GM20431 (cell line): ENCODE measurements at regions not wholly inside any gene's neighbourhood (a gene's known extent, or its start where the extent isn't known, plus 50 kb on each side); places are given as distances from the start of the nearest gene placed in this dataset.
"Not testable (repeated sequence)": the region's sequence is repeated elsewhere in the genome, so short reads cannot be mapped to it uniquely, and the experiment has no call there.

ENCODE experiments used
- in situ Hi-C: fragments of 300-500 bp; cut with MseI, MboI; formaldehyde crosslinking; loops from one replicate; pipeline ENCODE4 v1.15.0; 2020; ENCODE audit warnings: low sequenced_read_pairs; ENCODE audit not compliant: unreplicated experiment

DNA sequence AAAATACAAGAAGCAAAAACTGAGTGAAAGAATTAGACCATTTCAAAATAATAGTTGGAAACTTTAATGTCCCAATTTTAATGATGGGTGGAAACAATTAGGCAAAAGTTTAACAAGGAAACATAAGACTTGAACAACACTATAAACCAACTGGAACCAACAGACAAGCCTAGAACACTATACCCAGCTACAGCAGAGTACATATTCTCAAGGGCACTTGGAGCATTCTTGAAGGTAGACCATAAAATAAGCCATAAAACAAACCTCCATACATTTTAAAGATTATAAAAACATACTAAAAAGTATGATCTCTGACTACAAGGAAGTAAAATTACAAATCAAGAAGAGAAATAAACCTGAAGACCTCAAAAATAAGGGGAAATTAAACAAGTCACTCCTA lies 616.7 kb downstream of the SUCLG1 start:
- in situ Hi-C loops: no loop called here

GRCh38 chr2:83837823-83838222 lies 621.3 kb downstream of the SUCLG1 start:
- in situ Hi-C loops: no loop called here

DNA sequence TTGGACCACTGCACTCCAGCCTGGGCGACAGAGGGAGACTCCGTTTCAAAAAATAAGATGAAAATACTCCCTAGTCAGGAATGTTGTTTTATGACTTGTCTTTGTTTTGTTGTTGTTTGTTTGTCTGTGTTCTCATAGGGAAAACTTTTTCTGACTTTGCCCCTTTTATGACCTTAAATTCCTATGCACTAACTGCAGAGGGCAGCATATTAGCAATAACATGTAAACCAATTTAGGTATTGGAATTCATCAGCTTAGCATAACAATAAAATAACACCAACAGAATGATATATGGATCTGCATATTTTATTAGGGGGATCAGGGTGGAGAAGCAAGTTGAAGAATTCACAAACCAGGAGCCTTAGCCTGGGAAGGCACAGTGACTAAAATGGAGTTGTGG lies 631.5 kb downstream of the SUCLG1 start:
- in situ Hi-C loops: no loop called here

- in situ Hi-C loops: no loop called here
These were observed 632.5 kb downstream of the SUCLG1 start for GRCh38 chr2:83826577-83826976.

DNA sequence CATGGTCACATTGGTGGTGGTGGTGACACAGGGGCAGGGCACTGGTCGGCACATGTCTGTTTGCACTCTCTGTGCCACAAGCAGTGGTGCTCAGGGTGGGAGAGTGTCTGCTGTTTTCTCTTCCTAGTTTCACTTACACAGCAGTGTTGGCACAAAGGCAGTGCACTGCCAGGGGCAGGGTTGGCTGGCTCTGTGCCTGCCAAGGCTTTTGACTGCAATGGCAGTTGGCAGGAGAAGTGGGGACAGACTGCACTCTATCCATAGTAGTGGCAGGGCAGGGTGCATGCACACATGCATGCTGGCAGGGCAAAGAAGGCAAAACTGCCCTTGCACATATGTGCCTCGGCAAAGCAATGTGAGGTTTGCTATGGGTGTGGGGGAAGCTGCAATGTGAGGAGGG lies 635.9 kb downstream of the SUCLG1 start:
- in situ Hi-C loops: no loop called here

DNA sequence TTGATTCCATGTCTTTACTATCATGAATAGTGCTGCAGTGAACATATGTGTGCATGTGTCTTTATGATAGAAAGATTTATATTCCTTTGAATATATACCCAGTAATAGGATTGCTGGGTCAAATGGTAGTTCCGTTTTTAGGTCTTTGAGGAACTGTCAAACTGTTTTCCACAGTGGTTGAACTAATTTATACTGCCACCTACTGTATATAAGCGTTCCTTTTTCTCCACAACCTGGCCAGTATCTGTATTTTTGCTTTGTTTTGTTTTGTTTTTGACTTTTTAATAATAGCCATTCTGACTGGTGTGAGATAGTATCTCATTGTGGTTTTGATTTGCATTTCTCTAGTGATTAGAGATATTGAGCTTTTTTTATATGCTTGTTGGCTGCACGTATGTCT lies 641.6 kb downstream of the SUCLG1 start:
- in situ Hi-C loops: no loop called here

- in situ Hi-C loops: no loop called here
These were observed 650.2 kb downstream of the SUCLG1 start for GRCh38 chr2:83808878-83809277.

DNA sequence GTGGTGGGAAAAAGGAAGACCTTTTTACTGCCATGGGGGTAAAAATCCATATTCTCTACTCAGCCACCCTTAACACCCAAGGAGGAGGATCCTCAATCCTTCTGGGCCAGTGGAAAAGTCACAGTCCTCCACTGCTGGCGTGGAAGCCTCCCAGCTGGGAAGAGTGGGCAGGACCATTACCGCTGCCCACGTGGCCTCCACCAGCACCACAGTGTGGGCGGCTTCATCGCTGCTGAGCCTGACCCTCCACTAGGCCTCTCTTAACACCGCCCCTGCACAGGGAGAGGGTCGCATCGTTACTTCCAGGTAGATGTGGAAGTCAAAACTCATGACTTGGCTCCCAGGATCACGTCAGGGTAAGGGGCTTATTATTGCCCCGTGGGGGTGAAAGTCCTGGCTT lies 656.5 kb downstream of the SUCLG1 start:
- in situ Hi-C loops: no loop called here

DNA sequence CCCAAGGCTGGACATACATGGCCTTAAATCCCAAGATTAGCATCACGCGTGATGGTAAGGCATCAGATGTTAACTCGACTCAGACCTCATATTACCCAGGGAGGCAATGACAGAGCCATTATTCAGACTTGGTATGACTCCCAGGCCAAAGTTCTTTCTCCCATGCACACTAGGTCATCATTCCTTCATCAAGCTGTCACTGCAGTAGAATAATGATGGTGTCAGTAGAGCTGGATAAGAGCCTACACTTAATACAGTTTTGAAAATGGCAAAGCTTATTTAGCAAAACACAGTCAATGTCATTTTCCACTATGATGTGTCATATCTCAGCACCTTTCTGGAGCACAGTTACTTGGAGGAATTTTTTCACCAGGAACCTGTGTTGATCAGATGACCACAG lies 663.3 kb downstream of the SUCLG1 start:
- in situ Hi-C loops: no loop called here

GRCh38 chr2:83790467-83790866 lies 668.6 kb downstream of the SUCLG1 start:
- in situ Hi-C loops: not testable (repeated sequence)

- in situ Hi-C loops: not testable (repeated sequence)
These were observed 669.4 kb downstream of the SUCLG1 start for GRCh38 chr2:83789674-83790073.

DNA sequence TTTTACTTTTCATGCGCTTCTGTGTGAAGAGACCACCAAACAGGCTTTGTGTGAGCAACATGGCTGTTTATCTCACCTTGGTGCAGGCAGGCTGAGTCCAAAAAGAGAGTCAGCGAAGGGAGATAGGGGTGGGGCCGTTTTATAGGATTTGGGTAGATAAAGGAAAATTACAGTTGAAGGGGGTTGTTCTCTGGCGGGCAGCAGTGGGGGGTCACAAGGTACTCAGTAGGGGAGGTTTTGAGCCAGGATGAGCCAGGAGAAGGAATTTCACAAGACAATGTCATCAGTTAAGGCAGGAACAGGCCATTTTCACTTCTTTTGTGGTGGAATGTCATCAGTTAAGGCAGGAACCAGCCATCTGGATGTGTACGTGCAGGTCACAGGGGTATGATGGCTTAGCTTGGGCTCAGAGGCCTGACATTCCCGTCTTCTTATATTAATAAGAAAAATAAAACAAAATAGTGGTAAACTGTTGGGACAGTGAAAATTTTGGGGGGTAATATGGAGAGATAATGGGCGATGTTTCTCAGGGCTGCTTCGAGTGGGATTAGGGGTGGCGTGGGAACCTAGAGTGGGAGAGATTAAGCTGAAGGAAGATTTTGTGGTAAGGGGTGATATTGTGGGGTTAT lies 670.0 kb downstream of the SUCLG1 start:
- in situ Hi-C loops: not testable (repeated sequence)

DNA sequence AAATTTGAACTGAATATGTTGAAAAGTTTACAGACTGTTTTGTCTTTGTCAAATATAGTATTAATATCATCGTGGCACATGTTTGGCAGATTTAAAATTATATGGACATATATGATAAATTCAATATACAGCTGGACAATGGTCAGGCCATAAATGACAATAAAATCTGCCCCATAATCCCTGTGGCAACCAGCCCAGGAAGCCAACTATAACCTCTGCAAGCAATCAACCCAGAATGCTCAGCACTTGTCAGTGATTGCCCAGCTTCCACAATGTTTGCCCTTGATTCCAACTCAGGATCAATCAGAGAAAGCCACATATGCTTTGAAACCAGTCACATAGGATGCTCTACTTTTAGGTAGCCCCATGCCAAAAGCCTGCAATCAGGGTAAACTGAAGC lies 671.9 kb downstream of the SUCLG1 start:
- in situ Hi-C loops: no loop called here

- in situ Hi-C loops: no loop called here
These were observed 672.9 kb downstream of the SUCLG1 start for GRCh38 chr2:83786140-83786539.

GRCh38 chr2:83784947-83785346 lies 674.1 kb downstream of the SUCLG1 start:
- in situ Hi-C loops: no loop called here

DNA sequence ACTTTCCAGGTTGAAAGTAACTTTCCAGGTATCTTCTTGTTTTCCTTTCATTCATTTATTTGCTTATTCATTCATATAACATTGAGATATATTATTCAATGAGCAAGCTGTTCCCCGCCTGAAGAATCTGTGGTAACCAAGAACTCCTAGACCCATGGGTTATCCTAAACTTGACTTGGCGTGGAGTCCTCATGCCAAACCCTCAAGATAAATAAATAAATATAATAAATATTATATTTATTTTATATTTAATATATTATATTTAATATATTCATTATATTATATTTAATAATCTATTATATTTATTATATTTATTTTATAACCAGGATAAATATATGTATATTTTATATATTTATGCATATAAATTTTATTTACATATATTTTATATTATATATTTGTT lies 674.8 kb downstream of the SUCLG1 start:
- in situ Hi-C loops: no loop called here

- in situ Hi-C loops: no loop called here
These were observed 677.0 kb downstream of the SUCLG1 start for GRCh38 chr2:83782122-83782521.

DNA sequence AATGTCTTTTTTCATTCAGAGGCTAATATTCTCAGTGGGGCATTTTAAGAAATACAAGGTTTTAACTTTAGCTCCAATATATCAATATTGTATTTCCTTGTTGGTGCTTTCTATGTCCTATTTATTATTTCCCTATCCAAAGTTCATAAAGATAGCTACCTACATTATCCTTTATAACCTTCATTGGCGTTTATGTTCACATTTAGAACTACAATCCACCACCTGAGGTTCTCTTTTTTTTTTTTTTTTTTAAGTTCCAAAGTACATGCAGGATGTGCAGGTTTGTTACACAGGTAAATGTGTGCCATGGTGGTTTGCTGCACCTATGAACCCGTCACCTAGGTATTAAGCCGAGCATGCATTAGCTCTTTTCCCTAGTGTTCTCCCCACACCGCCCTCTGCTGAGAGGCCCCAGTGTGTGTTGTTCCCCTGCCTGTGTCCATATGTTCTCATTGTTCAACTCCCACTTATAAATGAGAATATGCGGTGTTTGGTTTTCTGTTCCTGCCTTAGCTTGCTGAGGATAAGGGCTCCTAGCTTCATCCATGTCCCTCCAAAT lies 694.6 kb downstream of the SUCLG1 start:
- in situ Hi-C loops: no loop called here

- in situ Hi-C loops: no loop called here
These were observed 701.8 kb downstream of the SUCLG1 start for GRCh38 chr2:83757329-83757728.

- in situ Hi-C loops: no loop called here
These were observed 702.9 kb downstream of the SUCLG1 start for GRCh38 chr2:83756219-83756618.

- in situ Hi-C loops: no loop called here
These were observed 711.9 kb downstream of the SUCLG1 start for GRCh38 chr2:83747141-83747540.

DNA sequence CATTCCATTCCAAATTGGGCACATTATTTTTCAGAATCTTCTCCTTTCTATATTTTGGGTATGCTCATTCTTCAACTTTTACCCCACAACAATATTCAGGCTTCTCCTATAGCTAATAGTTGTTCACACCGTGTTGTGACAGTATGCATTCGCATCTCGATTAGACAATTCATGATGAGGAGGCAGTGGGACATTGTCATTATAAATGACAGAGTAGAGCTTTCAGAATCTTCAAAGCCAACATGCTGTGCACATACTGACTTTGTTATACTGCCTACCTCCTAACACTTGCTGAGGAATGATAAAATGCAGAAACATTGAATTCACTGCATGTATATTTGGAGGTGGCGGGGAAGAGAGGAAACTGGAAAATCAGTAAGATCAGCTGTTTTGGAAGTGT lies 714.2 kb downstream of the SUCLG1 start:
- in situ Hi-C loops: no loop called here
